B cell (primary cell): ENCODE measurements at regions not wholly inside any gene's neighbourhood (a gene's known extent, or its start where the extent isn't known, plus 50 kb on each side); places are given as distances from the start of the nearest gene placed in this dataset.
"Not testable (repeated sequence)": the region's sequence is repeated elsewhere in the genome, so short reads cannot be mapped to it uniquely, and the experiment has no call there.

Experiments used
- ATAC-seq: fragments of 200-7000 bp; cut with Tn5 transposase; one replicate; pipeline ENCODE4 v1.10.0; 2021; ENCODE audit warnings: low read depth, mild to moderate bottlenecking, moderate number of reproducible peaks, moderate library complexity
- CTCF ChIA-PET: fragments of 350-600 bp; sonication (Branson Sonifier 250); formaldehyde crosslinking; loops from one replicate; lab custom pipeline; 2021; ENCODE audit warnings: antibody characterized with exemption, inconsistent platforms; lab: Charles Lee
- POLR2A ChIA-PET: fragments of 350-600 bp; sonication (Branson Sonifier 250); formaldehyde crosslinking; loops from one replicate; lab custom pipeline; 2021; ENCODE audit warnings: antibody characterized with exemption; lab: Charles Lee
- DNase-seq: peaks from one replicate; pipeline ENCODE4 v3.0.0; 2013
- H2AFZ ChIP-seq: 2 replicates; pipeline ENCODE4 v1.6.1; 2012; ENCODE audit warnings: mild to moderate bottlenecking, low read depth, low read length; ENCODE audit not compliant: insufficient read depth, poor library complexity, severe bottlenecking
- H3K27ac ChIP-seq, 2 donors: 1 replicate in 1 of 2; 2 replicates in 1 of 2; pipeline ENCODE4 v1.5.1; 2012 to 2013; ENCODE audit warnings: low read length in 2 of 2, mild to moderate bottlenecking in 2 of 2, moderate library complexity in 1 of 2
- H3K27me3 ChIP-seq, 4 experiments: fragments of 200-600 bp in 1 of 4; sonication (generic) in 1 of 4; replicated peaks in 1 of 4; 1 replicate in 2 of 4; 2 replicates in 2 of 4; pipeline versions ENCODE4 v1.6.1 to v1.7.0; 2013 to 2016; ENCODE audit warnings: low read length in 3 of 4, mild to moderate bottlenecking in 2 of 4, mixed read lengths in 1 of 4, moderate library complexity in 1 of 4; ENCODE audit not compliant: insufficient read depth in 4 of 4, control insufficient read depth in 3 of 4; ENCODE audit errors: control extremely low read depth in 1 of 4
- H3K36me3 ChIP-seq, 2 experiments: replicated peaks in 1 of 2; 1 replicate in 1 of 2; 2 replicates in 1 of 2; pipeline versions ENCODE4 v1.6.1 to v1.7.1; 2013; ENCODE audit warnings: low read length in 1 of 2; ENCODE audit not compliant: insufficient read depth in 2 of 2, control insufficient read depth in 1 of 2; ENCODE audit errors: control extremely low read depth in 1 of 2, extremely low read depth in 1 of 2
- H3K4me1 ChIP-seq, 2 donors: fragments of 200-600 bp in 1 of 2; sonication (generic) in 1 of 2; 1 replicate in 1 of 2; 2 replicates in 1 of 2; pipeline versions ENCODE4 v1.5.1 to v1.6.1; 2013 to 2017; ENCODE audit warnings: low read length in 2 of 2; ENCODE audit not compliant: control insufficient read depth in 2 of 2, insufficient read depth in 2 of 2
- H3K4me2 ChIP-seq: replicated peaks from 2 replicates; pipeline ENCODE3; 2012; ENCODE audit warnings: mild to moderate bottlenecking, low read depth, low read length; ENCODE audit not compliant: poor library complexity, severe bottlenecking
- H3K4me3 ChIP-seq, 5 experiments: fragments of 200-600 bp in 1 of 5; sonication (generic) in 1 of 5; 1 replicate in 3 of 5; 2 replicates in 2 of 5; pipeline versions ENCODE4 v1.5.1 to v1.7.0; 2011 to 2016; ENCODE audit warnings: low read length in 4 of 5, mild to moderate bottlenecking in 4 of 5, low read depth in 2 of 5, control low read depth in 1 of 5, moderate library complexity in 1 of 5; ENCODE audit not compliant: insufficient read depth in 1 of 5; ENCODE audit errors: control extremely low read depth in 1 of 5, extremely low read depth in 1 of 5
- H3K79me2 ChIP-seq: fragments of 200-600 bp; sonication (generic); one replicate; pipeline ENCODE4 v1.6.0; 2016; ENCODE audit warnings: low read length; ENCODE audit not compliant: control insufficient read depth, insufficient read depth
- H3K9ac ChIP-seq: fragments of 200-600 bp; sonication (generic); 2 replicates; pipeline ENCODE4 v1.6.1; 2017; ENCODE audit warnings: mild to moderate bottlenecking, low read length, moderate library complexity
- H3K9me3 ChIP-seq, 3 donors: one replicate each; pipeline versions ENCODE4 v1.6.1 to v1.7.1; 2013; ENCODE audit warnings: low read length in 2 of 3; ENCODE audit not compliant: control insufficient read depth in 2 of 3, insufficient read depth in 1 of 3; ENCODE audit errors: control extremely low read depth in 1 of 3
- H4K20me1 ChIP-seq: 2 replicates; pipeline ENCODE4 v1.6.0; 2012; ENCODE audit warnings: mild to moderate bottlenecking, low read length; ENCODE audit not compliant: insufficient read depth, control insufficient read depth, poor library complexity, severe bottlenecking
- H3K27ac Mint-ChIP-seq: one replicate; pipeline ENCODE4 v1.8.0; 2021; ENCODE audit warnings: mixed read lengths
- H3K27me3 Mint-ChIP-seq: one replicate; pipeline ENCODE4 v1.8.0; 2021; ENCODE audit warnings: mixed read lengths
- H3K4me1 Mint-ChIP-seq: one replicate; pipeline ENCODE4 v1.8.0; 2021; ENCODE audit warnings: mixed read lengths
- H3K4me3 Mint-ChIP-seq: one replicate; pipeline ENCODE4 v1.8.0; 2021; ENCODE audit warnings: mixed read lengths
- H3K9me3 Mint-ChIP-seq: one replicate; pipeline ENCODE4 v1.8.0; 2022; ENCODE audit warnings: mixed read lengths; ENCODE audit not compliant: insufficient read depth
- EZH2 ChIP-seq: IDR thresholded peaks from 2 replicates; pipeline ENCODE4 v1.6.1; 2012; ENCODE audit warnings: borderline replicate concordance, low read depth, mild to moderate bottlenecking, moderate library complexity, low read length; ENCODE audit not compliant: insufficient read depth, poor library complexity, severe bottlenecking
- WGBS: methylation state at CpG from one replicate; pipeline ENCODE4 v1.1.5; 2013; ENCODE audit warnings: missing lambda C conversion rate; ENCODE audit not compliant: insufficient coverage; 5-methylcytosine and 5-hydroxymethylcytosine counted together
- intact Hi-C: fragments of 100-400 bp; cut with micrococcal nuclease; formaldehyde crosslinking; loops from one replicate; pipeline ENCODE4 v1.10.0; 2022
- TF ChIP-seq, protein P1 (sequence below): fragments of 200-600 bp; IDR thresholded peaks from one replicate; pipeline ENCODE4 v1.8.0; 2022; ENCODE audit warnings: antibody characterized with exemption, mild to moderate bottlenecking

GRCh38 chr4:18688351-18688750, 666.8 kb upstream of the LCORL start:
- DNase-seq, H3K4me2 ChIP-seq, POLR2A ChIA-PET, H3K79me2 ChIP-seq, H3K4me3 ChIP-seq, H2AFZ ChIP-seq, H3K4me3 Mint-ChIP-seq, H3K4me1 Mint-ChIP-seq, H3K4me1 ChIP-seq, ATAC-seq, H3K9me3 Mint-ChIP-seq, H3K27ac Mint-ChIP-seq, H3K27me3 ChIP-seq, H4K20me1 ChIP-seq, H3K27ac ChIP-seq, H3K9me3 ChIP-seq, H3K9ac ChIP-seq, H3K36me3 ChIP-seq, H3K27me3 Mint-ChIP-seq: not testable (repeated sequence)
- CTCF ChIA-PET, result interaction anchor here (2.1 kb wide), 1 partner anchor 11 kb away, joined by 4 read pairs; no protein-coding TSS in a partner anchor
- intact Hi-C loops, result loop anchor here (10.0 kb wide), 1 partner anchor 1736 kb away; no protein-coding TSS in a partner anchor
- 96% methylated on average over 8 of the region's 9 CpGs for WGBS

DNA sequence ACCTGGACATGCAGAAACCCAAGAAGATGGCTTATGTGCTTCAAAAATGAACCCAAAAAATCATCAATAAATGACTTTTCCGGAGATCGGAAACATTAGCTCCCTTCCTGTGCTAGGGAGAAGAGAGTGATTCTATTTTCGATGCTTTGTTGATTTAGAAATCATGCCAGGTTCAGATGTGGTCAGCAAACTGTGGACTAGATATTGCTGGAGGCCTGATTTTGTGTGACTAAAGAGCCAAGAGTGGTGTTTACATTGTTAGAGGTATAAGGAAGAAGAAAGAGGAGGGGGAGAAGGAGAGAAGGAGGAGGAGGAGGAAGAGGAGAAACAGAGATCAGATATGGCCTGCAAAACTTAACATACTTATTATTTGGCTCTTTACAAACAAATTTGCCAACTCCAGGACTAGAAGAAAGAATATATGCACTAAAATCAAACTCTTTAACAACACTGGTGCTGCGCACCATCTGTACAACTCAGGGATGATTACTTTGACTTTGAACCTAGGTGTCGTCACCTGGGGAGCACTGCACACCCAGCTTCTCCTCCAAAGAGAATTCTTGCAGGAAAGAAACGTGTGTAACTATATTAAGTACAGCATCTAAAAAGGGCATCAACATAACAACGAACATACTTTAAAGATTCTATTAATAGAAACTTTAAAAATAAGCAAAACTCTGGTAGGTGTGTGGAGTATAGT, 664.9 kb upstream of the LCORL start:
- intact Hi-C loops, result loop anchor here (10.0 kb wide), 1 partner anchor 1738 kb away; no protein-coding TSS in a partner anchor

More for the DNA sequence above, 664.9 kb upstream of the LCORL start:
- Mint-ChIP-seq H3K4me1 (no peaks in the 10 kb centered on the region), H3K27me3 (peaks cover 3% of the 10 kb centered on the region), H3K27ac (no peak overlapping the region), H3K4me3 (no peak overlapping the region), H3K9me3 (no peaks in the 10 kb centered on the region)
- H3K79me2 ChIP-seq, result no peaks in the 10 kb centered on the region
- no peak for TF ChIP-seq EZH2
- TF ChIP-seq, protein P1, sequence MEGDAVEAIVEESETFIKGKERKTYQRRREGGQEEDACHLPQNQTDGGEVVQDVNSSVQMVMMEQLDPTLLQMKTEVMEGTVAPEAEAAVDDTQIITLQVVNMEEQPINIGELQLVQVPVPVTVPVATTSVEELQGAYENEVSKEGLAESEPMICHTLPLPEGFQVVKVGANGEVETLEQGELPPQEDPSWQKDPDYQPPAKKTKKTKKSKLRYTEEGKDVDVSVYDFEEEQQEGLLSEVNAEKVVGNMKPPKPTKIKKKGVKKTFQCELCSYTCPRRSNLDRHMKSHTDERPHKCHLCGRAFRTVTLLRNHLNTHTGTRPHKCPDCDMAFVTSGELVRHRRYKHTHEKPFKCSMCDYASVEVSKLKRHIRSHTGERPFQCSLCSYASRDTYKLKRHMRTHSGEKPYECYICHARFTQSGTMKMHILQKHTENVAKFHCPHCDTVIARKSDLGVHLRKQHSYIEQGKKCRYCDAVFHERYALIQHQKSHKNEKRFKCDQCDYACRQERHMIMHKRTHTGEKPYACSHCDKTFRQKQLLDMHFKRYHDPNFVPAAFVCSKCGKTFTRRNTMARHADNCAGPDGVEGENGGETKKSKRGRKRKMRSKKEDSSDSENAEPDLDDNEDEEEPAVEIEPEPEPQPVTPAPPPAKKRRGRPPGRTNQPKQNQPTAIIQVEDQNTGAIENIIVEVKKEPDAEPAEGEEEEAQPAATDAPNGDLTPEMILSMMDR, result no peak
- no peaks in the 10 kb centered on the region for H4K20me1 ChIP-seq
- no peak overlapping the region for H3K4me2 ChIP-seq
- no peak for ATAC-seq
- no peaks in the 10 kb centered on the region for H3K4me1 ChIP-seq
- H3K4me3 ChIP-seq, result no peak overlapping the region
- no peak overlapping the region for H2AFZ ChIP-seq
- no peaks in the 10 kb centered on the region for H3K9me3 ChIP-seq
- POLR2A ChIA-PET, result no interaction called here
- DNase-seq, result no peak
- no peaks in the 10 kb centered on the region for H3K27me3 ChIP-seq
- 63% methylated on average over 3 of the region's 7 CpGs for WGBS
- H3K36me3 ChIP-seq, result no peaks in the 10 kb centered on the region
- CTCF ChIA-PET, result interaction anchor here (1.2 to 2.1 kb wide), 4 partner anchors 8 to 1999 kb away, joined by 3 to 8 read pairs (median 4); no protein-coding TSS in a partner anchor
- no peak overlapping the region for H3K9ac ChIP-seq
- H3K27ac ChIP-seq, result no peak overlapping the region
